NCI-H2196 (cell line): ENCODE measurements at regions not wholly inside any gene's neighbourhood (a gene's known extent, or its start where the extent isn't known, plus 50 kb on each side); places are given as distances from the start of the nearest gene placed in this dataset.

Experiments used
- DNase-seq: peaks from one replicate; lab custom pipeline; 2025; ENCODE audit not compliant: unreplicated experiment; lab: John Stamatoyannopoulos, UW

DNA sequence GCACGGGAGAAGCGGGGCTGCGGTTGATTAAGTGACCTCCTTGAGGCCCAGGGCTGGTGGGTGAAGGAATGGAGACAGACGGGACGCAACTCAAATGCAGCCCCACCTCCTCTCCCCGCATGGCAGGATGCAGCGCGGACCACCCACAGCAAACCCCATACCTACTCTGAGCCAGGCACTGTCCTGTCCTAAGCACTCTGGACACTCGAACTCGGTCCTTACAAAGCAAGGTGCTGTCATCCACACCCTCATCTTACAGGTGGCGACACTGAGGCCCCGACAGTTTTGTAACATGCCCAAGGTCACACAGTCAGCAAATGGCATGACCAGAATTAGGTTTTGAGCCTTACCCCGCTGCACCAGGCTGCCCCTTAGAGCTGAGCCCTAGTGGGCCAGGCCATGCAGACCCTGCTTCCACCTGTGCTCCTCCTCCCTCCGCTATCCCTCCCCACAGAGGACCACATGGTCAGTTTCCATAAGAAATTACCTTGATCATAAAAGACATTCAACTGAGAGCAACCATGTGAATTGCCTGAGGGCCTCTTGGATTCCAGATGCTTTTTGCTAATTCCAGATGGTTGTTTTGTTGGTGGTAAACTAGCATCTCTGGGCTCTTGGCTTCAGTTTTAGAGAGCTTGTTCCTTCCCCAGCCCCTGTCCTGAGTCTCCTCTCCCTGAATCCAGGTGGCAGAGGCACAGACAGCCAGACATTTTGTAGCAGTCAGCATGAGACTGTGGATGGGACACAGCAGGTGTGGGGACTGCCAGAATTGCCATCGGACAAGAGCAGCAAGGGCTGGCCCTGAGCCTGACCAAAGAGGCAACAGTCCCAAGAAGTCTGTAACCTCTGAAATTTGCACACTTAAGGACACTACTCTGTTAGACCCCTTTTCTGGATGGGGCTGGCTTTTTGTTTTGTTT is 171.9 kb upstream of the PMEPA1 start:
- DNase-seq = no peak

DNA sequence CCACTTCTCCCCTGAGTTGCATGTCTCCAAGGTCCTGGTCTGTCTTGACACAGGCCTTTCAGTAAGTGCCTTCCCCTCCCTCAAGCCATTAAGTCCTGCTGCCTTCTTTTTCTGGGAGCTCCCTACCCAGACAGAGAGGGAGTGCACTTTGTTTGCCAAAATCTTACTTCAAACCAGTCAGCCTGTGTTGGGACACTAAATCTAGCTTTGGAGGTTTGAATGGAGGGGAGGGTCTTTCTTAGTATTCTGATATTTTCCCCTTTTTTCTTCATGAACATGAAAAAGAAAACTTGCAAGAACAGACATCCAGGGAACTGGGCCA is 170.7 kb upstream of the PMEPA1 start:
- DNase-seq = no peak

DNA sequence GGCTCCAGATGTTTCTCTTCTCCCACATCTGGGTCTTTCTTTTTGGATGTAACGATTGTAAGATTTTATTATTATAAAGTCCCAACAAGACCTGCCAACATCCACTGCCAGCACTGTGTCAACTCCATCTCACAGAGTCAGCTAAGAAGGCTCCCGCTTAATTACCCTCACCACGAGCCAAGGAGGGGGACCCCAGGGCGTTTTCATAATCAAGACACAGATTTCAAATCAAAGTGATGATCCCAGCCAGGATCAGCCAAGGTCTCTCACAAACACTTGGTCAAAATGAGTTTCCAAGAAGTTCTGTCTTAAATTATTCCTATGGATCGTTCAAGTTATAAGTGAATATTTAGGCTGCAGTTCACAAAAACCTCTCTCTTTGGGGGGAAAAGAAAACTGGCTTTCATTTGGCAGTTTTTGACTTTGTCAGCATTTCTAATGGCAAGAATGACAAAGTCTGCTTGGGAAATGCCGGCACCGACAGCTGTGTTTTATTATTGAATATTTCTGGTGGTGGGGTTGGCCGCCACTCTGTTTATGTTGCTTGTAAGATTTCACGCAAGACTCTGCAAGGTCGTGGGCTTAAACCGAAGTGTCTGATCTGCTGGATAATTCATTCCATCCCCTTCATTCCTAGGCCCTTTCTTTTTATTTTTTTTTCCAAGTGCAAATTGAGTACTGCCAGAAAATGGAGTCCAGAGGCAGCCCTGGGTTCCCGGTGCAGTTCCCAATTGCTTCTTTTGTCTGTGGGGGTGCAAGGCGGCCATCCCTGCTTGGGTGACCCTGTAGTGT is 170.2 kb upstream of the PMEPA1 start:
- DNase-seq = no peak

GRCh38 chr20:57879437-57879778 is 169.6 kb upstream of the PMEPA1 start:
- no peak for DNase-seq

- DNase-seq = no peak
These were observed 169.1 kb upstream of the PMEPA1 start for GRCh38 chr20:57878786-57879424.

DNA sequence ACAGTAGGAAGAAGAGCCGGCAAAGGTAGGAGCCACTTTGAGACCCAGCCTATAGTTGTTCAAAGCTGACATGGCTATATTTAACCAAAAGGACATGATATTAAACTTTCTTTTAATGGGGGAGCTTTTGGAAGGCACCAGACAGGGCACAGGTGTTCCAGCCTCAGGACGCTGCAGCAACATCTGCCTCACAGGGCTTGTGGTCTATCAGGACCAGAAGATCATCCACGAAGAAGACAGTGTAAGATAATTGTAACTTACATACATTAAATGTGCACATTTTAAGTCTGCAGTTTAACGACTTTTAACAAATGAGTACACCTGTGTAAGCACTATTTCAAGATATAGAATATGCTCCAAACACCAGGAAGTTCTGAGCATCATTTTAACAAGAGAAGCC is 168.2 kb upstream of the PMEPA1 start:
- no peak for DNase-seq

DNA sequence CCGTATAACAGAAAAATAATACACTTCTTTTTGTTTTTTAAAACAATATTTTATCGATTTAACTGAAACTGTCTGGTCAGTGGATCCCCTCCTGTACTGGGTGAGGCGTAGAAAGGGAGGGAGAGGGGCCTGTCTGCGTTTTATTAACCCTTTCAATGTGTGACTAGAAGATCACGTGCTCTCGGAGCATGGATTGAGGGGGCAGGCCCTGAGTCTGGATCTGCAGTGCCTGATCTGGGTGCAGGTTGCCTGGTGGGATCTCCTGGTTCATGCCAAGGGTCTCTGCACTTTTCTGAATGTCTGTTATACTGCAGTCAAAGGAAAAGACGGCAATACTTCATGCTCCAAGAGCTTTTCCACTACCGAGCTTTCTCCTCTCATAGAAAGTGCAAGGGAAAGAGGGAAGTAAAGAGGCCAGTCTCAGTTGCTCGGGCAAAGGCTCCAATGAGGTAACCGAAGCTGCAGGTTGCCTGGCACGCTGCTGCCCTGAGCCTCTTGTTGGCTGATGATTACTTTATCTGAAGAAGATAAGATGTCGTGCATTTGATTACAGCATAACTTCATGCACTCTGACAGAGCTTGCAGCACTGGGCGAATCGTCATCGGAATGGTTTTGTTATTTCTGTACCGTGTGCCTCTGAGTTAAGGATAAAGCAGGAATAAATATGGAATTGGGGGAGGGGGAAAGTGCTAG is 167.5 kb upstream of the PMEPA1 start:
- no peak for DNase-seq

DNA sequence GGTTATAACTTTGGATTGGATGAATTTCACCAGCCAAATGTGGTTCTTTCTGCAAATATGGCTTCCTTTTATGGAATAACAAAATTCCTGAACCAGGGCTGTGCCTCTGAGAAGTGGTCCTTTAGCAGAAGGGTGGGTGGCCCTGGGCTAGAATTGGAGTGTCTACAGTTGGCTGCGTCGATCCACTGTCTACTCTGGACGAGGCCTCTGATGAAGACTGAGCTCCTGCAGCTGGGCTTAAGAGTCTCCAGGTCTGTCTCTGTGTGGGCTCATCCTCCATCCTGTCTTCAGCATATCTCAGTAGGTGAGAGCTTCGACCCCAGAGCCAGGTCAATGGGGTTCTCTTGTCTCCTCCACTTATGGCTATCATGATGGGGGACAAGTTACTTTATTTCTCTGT is 166.3 kb upstream of the PMEPA1 start:
- DNase-seq = no peak

DNA sequence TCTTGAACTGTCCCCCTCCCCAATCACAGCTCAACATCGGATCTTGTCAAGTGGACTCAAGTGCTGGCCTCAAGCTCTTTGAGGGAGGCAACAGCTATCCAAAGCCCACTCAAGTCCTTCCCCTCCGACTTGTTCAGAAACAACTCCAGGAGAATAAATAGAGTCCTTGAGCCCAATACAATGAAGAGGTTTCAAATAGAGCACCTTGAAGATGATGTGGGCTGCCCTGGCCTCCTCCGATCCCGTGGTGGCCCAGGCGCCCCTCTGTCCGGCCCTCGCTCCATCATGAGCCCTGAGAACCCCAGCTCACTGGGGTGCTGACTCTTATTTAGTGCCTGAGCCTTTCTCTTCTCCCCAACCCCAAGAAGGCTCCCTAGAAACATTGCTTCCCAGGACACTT is 164.3 kb upstream of the PMEPA1 start:
- DNase-seq = no peak

- DNase-seq = no peak
These were observed 163.1 kb upstream of the PMEPA1 start for GRCh38 chr20:57872816-57873409.

DNA sequence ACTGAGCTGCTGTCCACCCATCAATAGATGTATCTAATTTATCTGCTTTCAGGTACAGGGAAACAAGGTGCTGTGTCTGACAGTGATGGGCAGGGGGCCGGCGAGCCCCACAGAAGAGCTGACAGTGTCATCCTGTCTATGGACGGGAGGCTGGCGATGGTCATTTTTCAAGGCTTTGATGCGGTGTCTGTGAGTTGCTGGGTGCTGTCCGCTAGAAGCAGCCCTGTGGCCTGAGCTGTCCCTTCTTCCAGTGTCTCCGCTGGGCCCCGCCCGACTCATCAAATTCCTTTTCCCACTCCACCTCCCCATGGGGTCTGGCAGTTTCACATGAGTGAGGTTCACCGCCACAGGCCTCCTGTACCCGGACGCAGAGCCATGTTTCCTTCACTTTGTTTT is 161.4 kb upstream of the PMEPA1 start:
- no peak for DNase-seq

- no peak for DNase-seq
These were observed 160.9 kb upstream of the PMEPA1 start for GRCh38 chr20:57870597-57871236.

GRCh38 chr20:57869951-57870315 is 160.1 kb upstream of the PMEPA1 start:
- DNase-seq = no peak

- no peak for DNase-seq
These were observed 159.6 kb upstream of the PMEPA1 start for GRCh38 chr20:57869291-57869950.

DNA sequence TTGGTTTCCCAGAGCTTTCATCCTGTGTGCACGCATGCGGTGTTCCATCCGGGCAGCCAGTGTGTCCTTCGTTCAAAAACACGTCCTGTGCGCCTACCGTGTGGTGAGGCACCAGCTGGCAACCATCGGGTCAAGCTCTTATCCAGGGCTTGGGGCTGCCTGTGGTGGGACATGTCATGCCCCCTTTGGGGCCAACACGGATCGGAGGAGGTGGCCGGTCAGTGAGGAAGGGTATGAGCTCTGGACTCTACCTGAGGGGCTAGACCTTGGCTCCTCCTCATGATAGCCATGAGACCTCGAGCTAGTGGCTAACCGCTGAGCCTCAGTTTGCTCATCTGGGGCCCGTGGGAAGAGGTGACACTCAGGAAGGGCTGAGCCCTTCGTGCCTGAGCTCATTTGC is 158.5 kb upstream of the PMEPA1 start:
- no peak for DNase-seq

- DNase-seq = no peak
These were observed 158.0 kb upstream of the PMEPA1 start for GRCh38 chr20:57867807-57868206.

GRCh38 chr20:57867181-57867803 is 157.5 kb upstream of the PMEPA1 start:
- DNase-seq = no peak

DNA sequence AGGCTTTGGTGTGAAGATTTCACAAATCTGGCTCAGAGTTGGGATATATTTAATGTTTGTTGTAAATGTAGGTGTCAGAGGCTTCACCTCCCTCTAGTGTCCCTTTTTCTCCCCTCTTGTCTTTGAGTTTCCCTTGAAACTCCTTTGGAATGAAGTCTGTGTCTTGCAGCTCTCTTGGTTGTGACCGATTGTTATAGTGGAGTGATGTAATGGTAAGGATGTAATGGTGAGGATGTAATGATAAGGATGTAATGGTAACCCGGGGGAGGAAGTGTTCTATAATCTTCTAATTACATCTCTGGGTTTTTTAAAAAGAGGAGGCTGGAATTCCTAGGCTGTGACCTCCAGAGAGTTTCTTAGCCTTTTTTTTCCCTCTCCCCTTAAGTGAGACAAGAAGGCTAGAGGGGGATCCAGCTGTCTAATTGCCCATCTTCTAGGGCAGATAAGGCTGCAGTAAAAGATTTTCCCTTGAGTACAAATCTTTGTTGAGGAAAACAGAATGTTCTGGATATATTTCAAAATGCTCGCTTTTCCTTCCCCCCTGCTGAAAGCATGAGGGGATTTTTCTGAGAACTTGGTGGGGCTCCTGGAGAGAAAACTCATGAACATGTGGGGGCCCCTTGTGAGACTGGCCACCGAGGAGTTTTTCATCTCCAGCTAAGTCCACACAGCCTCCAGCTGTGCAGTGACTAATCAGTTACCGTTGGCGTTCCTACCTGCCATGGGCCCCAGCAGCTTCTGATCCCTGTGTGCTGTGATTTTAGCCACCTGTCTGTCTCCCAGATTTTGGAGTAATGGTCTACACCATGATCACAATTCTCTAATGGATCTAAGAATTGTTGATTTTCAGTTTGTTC is 156.7 kb upstream of the PMEPA1 start:
- DNase-seq = no peak

GRCh38 chr20:57865266-57865665 is 155.5 kb upstream of the PMEPA1 start:
- DNase-seq = no peak
